ENCODE measurements at regions not wholly inside any gene's neighbourhood (a gene's known extent, or its start where the extent isn't known, plus 50 kb on each side); places are given as distances from the start of the nearest gene placed in this dataset.

DNA sequence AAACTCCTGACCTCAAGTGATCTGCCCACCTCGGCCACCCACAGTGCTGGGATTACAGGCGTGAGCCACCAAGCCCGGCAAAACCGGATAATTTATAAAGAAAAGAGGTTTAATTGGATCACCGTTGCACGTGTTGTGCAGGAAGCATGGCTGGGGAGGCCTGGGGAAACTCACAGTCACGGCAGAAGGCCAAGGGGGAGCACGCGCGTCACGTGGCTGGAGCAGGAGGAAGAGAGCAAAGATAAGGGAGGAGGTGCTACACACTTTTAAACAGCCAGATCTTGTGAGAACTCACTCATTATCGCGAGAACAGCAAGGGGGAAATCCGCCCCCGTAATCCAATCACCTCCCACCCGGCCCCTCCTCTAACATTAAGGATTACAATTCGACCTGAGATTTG, 177.9 kb upstream of the TENM3 start:
- no peak for TF ChIP-seq POLR2A (IDR thresholded peaks at IDR 0.05)
- no peak for TF ChIP-seq CTCF (IDR thresholded peaks at IDR 0.05)
- TF ChIP-seq POLR2AphosphoS5 (IDR thresholded peaks at IDR 0.05) = no peak
- TF ChIP-seq EP300 (IDR thresholded peaks at IDR 0.05) = no peak
